Ovary (tissue), 3 donors: ENCODE measurements at regions not wholly inside any gene's neighbourhood (a gene's known extent, or its start where the extent isn't known, plus 50 kb on each side); places are given as distances from the start of the nearest gene placed in this dataset.

ENCODE experiments used
- CTCF ChIP-seq, 3 donors: fragments of 450-650 bp in 2 of 3; fragments of 200-600 bp in 1 of 3; IDR thresholded peaks; one replicate each; pipeline versions ENCODE4 v1.5.1 to v1.8.0; 2016 to 2022; ENCODE audit warnings: antibody characterized with exemption in 3 of 3, mild to moderate bottlenecking in 1 of 3
- POLR2A ChIP-seq: fragments of 450-650 bp; IDR thresholded peaks from one replicate; pipeline ENCODE4 v1.6.1; 2017; ENCODE audit warnings: antibody characterized with exemption, mild to moderate bottlenecking, moderate library complexity
- donor health status: DM: no; HTN: no; CAD: no.

GRCh38 chr4:180861651-180862050, 1381.6 kb upstream of the TENM3 start:
- TF ChIP-seq POLR2A (no peak), CTCF (IDR thresholded peaks at IDR 0.05) (no peak)
